Fibroblast of pulmonary artery (primary cell): ENCODE measurements at regions not wholly inside any gene's neighbourhood (a gene's known extent, or its start where the extent isn't known, plus 50 kb on each side); places are given as distances from the start of the nearest gene placed in this dataset.
"Not testable (repeated sequence)": the region's sequence is repeated elsewhere in the genome, so short reads cannot be mapped to it uniquely, and the experiment has no call there.

Experiments used
- DNase-seq: peaks from one replicate; pipeline ENCODE4 v3.0.0-alpha.2; 2010; ENCODE audit warnings: low read depth
- H3K4me3 ChIP-seq: replicated peaks from 2 replicates; pipeline ENCODE4 v1.5.1; 2011; ENCODE audit warnings: low read depth, mild to moderate bottlenecking, control low read depth, low read length, moderate library complexity
- CTCF ChIP-seq: IDR thresholded peaks from 2 replicates; pipeline ENCODE4 v1.5.1; 2011; ENCODE audit warnings: mild to moderate bottlenecking, control low read depth, low read length, inconsistent platforms; ENCODE audit errors: missing control alignments

- DNase-seq, result no peak
- H3K4me3 ChIP-seq, result no peak overlapping the region
- TF ChIP-seq CTCF, result no peak
These were observed 664.1 kb upstream of the PABPC4L start for GRCh38 chr4:134865675-134866074.

GRCh38 chr4:134862116-134862515 is 660.5 kb upstream of the PABPC4L start:
- no peak for TF ChIP-seq CTCF
- no peak overlapping the region for H3K4me3 ChIP-seq
- peak; percentile 13 for DNase-seq

- H3K4me3 ChIP-seq, result no peak overlapping the region
- no peak for TF ChIP-seq CTCF
- DNase-seq, result no peak
These were observed 647.1 kb upstream of the PABPC4L start for GRCh38 chr4:134848681-134849080.

- not testable (repeated sequence) for DNase-seq, H3K4me3 ChIP-seq
These were observed 629.2 kb upstream of the PABPC4L start for GRCh38 chr4:134830741-134831140.

GRCh38 chr4:134812611-134813010 is 611.0 kb upstream of the PABPC4L start:
- H3K4me3 ChIP-seq, result no peak overlapping the region
- DNase-seq, result no peak
- no peak for TF ChIP-seq CTCF

- H3K4me3 ChIP-seq, result no peak overlapping the region
- no peak for TF ChIP-seq CTCF
- no peak for DNase-seq
These were observed 605.7 kb upstream of the PABPC4L start for GRCh38 chr4:134807231-134807745.

GRCh38 chr4:134798573-134798972 is 597.0 kb upstream of the PABPC4L start:
- H3K4me3 ChIP-seq, result no peak overlapping the region
- no peak for DNase-seq
- TF ChIP-seq CTCF, result no peak
